Colon (tissue), 2 donors: ENCODE measurements at regions not wholly inside any gene's neighbourhood (a gene's known extent, or its start where the extent isn't known, plus 50 kb on each side); places are given as distances from the start of the nearest gene placed in this dataset.

ENCODE experiments used
- FAIRE-seq: peaks from 2 replicates; lab custom pipeline; 2012; peaks lifted over from hg19 to GRCh38; lab: Jason Lieb, UNC
- donor health status: control.
- donor health status: control.

DNA sequence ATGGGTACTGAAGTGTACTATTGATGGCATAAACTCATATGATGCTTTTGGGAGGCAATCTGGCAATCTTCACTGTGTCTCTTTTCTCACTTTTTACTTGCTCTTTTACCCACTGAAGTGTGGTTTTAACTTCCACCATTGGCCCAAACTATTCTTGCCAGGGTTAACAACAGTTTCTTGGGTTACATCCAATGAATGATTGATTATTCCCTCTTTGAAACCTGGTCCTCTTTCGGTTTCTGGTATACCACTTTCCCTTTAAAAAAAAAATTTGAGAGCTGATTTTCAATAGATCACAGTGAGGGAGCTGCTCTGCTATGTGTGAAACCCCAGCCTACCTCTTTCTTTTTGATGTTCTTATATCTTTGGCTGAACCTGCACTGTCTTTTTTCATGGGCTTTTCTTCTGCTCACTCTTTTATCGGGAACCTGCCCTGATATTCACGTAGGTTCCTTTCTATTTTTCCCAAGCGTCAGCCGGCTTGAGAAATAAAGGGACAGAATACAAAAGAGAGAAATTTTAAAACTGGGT lies 56.1 kb upstream of the OR4E1 start:
- no peak for FAIRE-seq

DNA sequence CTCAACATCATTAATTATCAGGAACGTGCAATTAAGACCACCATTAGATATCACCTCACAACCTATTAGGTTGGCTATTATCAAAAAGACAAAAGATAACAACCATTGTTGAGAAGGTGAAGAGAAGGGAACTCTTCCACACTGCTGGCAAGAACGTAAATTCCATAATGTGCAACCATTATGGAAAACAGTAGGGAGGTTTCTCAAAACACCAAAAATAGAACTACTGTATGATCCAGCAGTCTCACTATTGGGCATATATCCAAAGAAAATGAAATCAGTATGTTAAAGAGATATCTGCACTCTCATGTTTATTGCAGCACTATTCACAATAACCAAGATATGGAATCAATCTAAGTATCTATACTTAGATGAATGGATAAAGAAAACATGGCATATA lies 51.6 kb upstream of the OR4E1 start:
- FAIRE-seq, result no peak

GRCh38 chr14:21724090-21724973 lies 50.7 kb upstream of the OR4E1 start:
- FAIRE-seq, result no peak

DNA sequence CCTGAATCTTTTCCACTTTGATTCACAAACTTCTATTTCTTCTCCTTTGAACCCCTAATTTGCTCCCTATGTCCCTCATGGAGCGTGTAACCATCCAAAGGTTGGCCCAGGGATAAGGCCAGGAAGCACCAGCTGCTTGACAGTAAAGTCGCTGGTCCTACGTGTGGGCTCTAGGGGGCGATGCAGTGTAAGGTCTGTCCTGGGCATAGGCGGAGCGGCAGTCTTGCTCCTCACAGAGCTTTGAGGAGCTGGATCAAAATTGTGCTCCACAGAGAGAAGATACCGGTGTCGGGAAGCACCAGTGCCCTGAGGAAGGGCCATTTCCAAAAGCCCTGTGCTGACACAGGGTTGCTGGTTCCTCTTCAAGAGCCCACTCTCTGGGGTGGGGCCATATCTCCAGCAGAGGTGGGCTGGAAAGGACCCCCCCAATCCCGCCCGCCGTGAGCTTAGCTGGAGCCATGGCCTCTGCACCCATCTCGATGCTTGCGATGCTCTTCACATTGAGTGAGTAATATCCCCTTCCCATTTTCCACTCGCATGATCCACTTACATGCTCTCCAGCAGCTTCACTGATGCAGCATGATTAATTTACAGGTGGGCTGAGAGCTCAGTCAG lies 49.9 kb upstream of the OR4E1 start:
- FAIRE-seq, result no peak
